ENCODE measurements at regions not wholly inside any gene's neighbourhood (a gene's known extent, or its start where the extent isn't known, plus 50 kb on each side); places are given as distances from the start of the nearest gene placed in this dataset.

DNA sequence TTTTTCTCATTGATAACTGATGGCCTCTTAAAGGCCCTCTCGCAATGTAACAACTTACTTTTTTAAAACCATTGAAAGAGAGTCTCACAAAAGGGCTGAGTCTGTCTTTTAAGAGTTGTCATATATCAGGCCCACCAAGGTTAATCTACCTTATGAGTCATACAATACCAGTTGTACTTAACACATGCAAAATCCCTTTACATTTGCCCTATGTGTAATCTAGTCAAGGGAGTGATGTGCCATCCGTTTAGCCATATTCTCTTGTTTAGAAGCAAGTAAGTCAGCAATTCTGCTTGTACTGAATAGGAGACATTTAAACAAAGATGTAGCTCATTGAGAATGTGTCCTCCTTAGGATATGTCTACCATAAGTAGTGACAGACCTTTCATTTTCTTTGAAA lies 143.7 kb downstream of the TENT5A start:
- no peak for TF ChIP-seq EZH2 (IDR thresholded peaks at IDR 0.05; ENCODE audit: low read depth, unreplicated experiment)
- TF ChIP-seq, protein P1, sequence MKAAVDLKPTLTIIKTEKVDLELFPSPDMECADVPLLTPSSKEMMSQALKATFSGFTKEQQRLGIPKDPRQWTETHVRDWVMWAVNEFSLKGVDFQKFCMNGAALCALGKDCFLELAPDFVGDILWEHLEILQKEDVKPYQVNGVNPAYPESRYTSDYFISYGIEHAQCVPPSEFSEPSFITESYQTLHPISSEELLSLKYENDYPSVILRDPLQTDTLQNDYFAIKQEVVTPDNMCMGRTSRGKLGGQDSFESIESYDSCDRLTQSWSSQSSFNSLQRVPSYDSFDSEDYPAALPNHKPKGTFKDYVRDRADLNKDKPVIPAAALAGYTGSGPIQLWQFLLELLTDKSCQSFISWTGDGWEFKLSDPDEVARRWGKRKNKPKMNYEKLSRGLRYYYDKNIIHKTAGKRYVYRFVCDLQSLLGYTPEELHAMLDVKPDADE (IDR thresholded peaks at IDR 0.05): no peak
- TF ChIP-seq, protein P2, sequence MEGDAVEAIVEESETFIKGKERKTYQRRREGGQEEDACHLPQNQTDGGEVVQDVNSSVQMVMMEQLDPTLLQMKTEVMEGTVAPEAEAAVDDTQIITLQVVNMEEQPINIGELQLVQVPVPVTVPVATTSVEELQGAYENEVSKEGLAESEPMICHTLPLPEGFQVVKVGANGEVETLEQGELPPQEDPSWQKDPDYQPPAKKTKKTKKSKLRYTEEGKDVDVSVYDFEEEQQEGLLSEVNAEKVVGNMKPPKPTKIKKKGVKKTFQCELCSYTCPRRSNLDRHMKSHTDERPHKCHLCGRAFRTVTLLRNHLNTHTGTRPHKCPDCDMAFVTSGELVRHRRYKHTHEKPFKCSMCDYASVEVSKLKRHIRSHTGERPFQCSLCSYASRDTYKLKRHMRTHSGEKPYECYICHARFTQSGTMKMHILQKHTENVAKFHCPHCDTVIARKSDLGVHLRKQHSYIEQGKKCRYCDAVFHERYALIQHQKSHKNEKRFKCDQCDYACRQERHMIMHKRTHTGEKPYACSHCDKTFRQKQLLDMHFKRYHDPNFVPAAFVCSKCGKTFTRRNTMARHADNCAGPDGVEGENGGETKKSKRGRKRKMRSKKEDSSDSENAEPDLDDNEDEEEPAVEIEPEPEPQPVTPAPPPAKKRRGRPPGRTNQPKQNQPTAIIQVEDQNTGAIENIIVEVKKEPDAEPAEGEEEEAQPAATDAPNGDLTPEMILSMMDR (conservative IDR thresholded peaks at IDR 0.05; ENCODE audit: low read depth in 2 of 2): no peak
- TF ChIP-seq, protein P3, sequence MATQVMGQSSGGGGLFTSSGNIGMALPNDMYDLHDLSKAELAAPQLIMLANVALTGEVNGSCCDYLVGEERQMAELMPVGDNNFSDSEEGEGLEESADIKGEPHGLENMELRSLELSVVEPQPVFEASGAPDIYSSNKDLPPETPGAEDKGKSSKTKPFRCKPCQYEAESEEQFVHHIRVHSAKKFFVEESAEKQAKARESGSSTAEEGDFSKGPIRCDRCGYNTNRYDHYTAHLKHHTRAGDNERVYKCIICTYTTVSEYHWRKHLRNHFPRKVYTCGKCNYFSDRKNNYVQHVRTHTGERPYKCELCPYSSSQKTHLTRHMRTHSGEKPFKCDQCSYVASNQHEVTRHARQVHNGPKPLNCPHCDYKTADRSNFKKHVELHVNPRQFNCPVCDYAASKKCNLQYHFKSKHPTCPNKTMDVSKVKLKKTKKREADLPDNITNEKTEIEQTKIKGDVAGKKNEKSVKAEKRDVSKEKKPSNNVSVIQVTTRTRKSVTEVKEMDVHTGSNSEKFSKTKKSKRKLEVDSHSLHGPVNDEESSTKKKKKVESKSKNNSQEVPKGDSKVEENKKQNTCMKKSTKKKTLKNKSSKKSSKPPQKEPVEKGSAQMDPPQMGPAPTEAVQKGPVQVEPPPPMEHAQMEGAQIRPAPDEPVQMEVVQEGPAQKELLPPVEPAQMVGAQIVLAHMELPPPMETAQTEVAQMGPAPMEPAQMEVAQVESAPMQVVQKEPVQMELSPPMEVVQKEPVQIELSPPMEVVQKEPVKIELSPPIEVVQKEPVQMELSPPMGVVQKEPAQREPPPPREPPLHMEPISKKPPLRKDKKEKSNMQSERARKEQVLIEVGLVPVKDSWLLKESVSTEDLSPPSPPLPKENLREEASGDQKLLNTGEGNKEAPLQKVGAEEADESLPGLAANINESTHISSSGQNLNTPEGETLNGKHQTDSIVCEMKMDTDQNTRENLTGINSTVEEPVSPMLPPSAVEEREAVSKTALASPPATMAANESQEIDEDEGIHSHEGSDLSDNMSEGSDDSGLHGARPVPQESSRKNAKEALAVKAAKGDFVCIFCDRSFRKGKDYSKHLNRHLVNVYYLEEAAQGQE (IDR thresholded peaks at IDR 0.05; ENCODE audit: unreplicated experiment): no peak
- TF ChIP-seq EZH2phosphoT487 (IDR thresholded peaks at IDR 0.05; ENCODE audit: unreplicated experiment): no peak
- TF ChIP-seq POLR2AphosphoS5 (IDR thresholded peaks at IDR 0.05; ENCODE audit: low read depth): no peak
- no peak for TF ChIP-seq CREB1 (CRISPR knock-in tag; IDR thresholded peaks at IDR 0.05; ENCODE audit: low read depth)
- no peak for TF ChIP-seq ZNF114 (CRISPR knock-in tag; IDR thresholded peaks at IDR 0.05)
- TF ChIP-seq JUNB (IDR thresholded peaks at IDR 0.05; ENCODE audit: unreplicated experiment): no peak
- no peak for TF ChIP-seq NANOG (IDR thresholded peaks at IDR 0.05; ENCODE audit: borderline replicate concordance)
- no peak for TF ChIP-seq STAT1 (IDR thresholded peaks at IDR 0.05; ENCODE audit: unreplicated experiment)

Measured in GM23338 (cell line).